HCT116 (cell line): ENCODE measurements at regions not wholly inside any gene's neighbourhood (a gene's known extent, or its start where the extent isn't known, plus 50 kb on each side); places are given as distances from the start of the nearest gene placed in this dataset.

Source experiments
- ATAC-seq: fragments of 200-7000 bp; cut with Tn5 transposase; 2 replicates; pipeline ENCODE4 v1.9.1; 2020; ENCODE audit warnings: mild to moderate bottlenecking, moderate library complexity
- BruUV-seq: library from RNA; stranded (reverse); fragments of 400-500 nt; replicated peaks from 2 replicates; lab custom pipeline; 2021; lab: Mats Ljungman, UMichigan
- CTCF ChIA-PET: fragments of 300-600 bp; sonication (Branson Sonifier 250); formaldehyde crosslinking; loops from one replicate; lab custom pipeline; 2021; ENCODE audit warnings: antibody characterized with exemption; lab: Charles Lee
- POLR2A ChIA-PET: fragments of 300-600, 350-600 bp; sonication (Branson Sonifier 250); formaldehyde crosslinking; loops from one replicate; lab custom pipeline; 2021; ENCODE audit warnings: antibody characterized with exemption; lab: Charles Lee
- RAD21 ChIA-PET, 2 experiments: fragments of 300-600 bp; sonication (Branson Sonifier 250); formaldehyde crosslinking; loops; one replicate each; lab custom pipeline; 2023; ENCODE audit warnings: low total read pairs in 2 of 2; ENCODE audit not compliant: uncharacterized antibody in 2 of 2, unreplicated experiment in 2 of 2, low non-redundant PET in 1 of 2; lab: Charles Lee
- DNase-seq: peaks from one replicate; pipeline ENCODE4 v3.0.0-alpha.2; 2010; ENCODE audit warnings: low read depth, low spot score
- H2AFZ ChIP-seq: fragments of 200-600 bp; shearing (Covaris generic), sonication (generic); 2 replicates; pipeline ENCODE4 v1.6.1; 2017; ENCODE audit warnings: low read depth, mixed run types, mixed read lengths, antibody characterized with exemption, low read length; ENCODE audit not compliant: poor library complexity, severe bottlenecking
- H3K27ac ChIP-seq: 2 replicates; pipeline ENCODE4 v1.5.1; 2012; ENCODE audit warnings: low read depth, low read length
- H3K27me3 ChIP-seq: fragments of 200-600 bp; sonication (generic); 2 replicates; pipeline ENCODE4 v1.6.1; 2016; ENCODE audit warnings: mixed run types, low read length, mixed read lengths; ENCODE audit not compliant: insufficient read depth
- H3K36me3 ChIP-seq, 2 experiments: fragments of 200-500 bp in 1 of 2; fragments of 200-600 bp in 1 of 2; sonication (Bioruptor generic) in 1 of 2; sonication (generic) in 1 of 2; 2 replicates each; pipeline versions ENCODE4 v1.5.1 to v1.6.1; 2014 to 2016; ENCODE audit warnings: low read length in 2 of 2, inconsistent platforms in 1 of 2, mixed read lengths in 1 of 2, mixed run types in 1 of 2; ENCODE audit not compliant: insufficient read depth in 2 of 2, control insufficient read depth in 1 of 2
- H3K4me1 ChIP-seq, 2 experiments: fragments of 200-600 bp in 1 of 2; sonication (generic) in 1 of 2; 2 replicates each; pipeline versions ENCODE4 v1.5.1 to v1.6.1; 2012 to 2017; ENCODE audit warnings: low read length in 2 of 2, inconsistent platforms in 1 of 2, mild to moderate bottlenecking in 1 of 2, mixed read lengths in 1 of 2, mixed run types in 1 of 2, moderate library complexity in 1 of 2; ENCODE audit not compliant: insufficient read depth in 2 of 2, control insufficient read depth in 1 of 2
- H3K4me2 ChIP-seq: fragments of 200-600 bp; sonication (generic); 2 replicates; pipeline ENCODE4 v1.6.1; 2017; ENCODE audit warnings: mixed run types, low read length, mixed read lengths
- H3K4me3 ChIP-seq, 2 experiments: fragments of 200-600 bp in 1 of 2; sonication (generic) in 1 of 2; replicated peaks in 1 of 2; 2 replicates each; pipeline ENCODE4 v1.5.1; 2011 to 2016; ENCODE audit warnings: low read length in 2 of 2, control low read depth in 1 of 2, low read depth in 1 of 2, mild to moderate bottlenecking in 1 of 2, mixed read lengths in 1 of 2, mixed run types in 1 of 2
- H3K79me2 ChIP-seq: fragments of 200-600 bp; sonication (generic); 2 replicates; pipeline ENCODE4 v1.6.1; 2017; ENCODE audit warnings: mild to moderate bottlenecking, mixed run types, low read length, moderate library complexity, mixed read lengths; ENCODE audit not compliant: insufficient read depth
- H3K9ac ChIP-seq: fragments of 200-600 bp; sonication (generic); 2 replicates; pipeline ENCODE4 v1.6.1; 2016; ENCODE audit warnings: low read length, mixed read lengths
- H3K9me2 ChIP-seq: fragments of 200-600 bp; sonication (generic), shearing (Covaris generic); 2 replicates; pipeline ENCODE4 v1.6.1; 2017; ENCODE audit warnings: mixed run types, mild to moderate bottlenecking, moderate library complexity; ENCODE audit not compliant: insufficient read depth
- H3K9me3 ChIP-seq, 2 experiments: fragments of 200-500 bp in 1 of 2; fragments of 200-600 bp in 1 of 2; sonication (Bioruptor generic) in 1 of 2; sonication (generic) in 1 of 2; 2 replicates each; pipeline ENCODE4 v1.6.1; 2014 to 2017; ENCODE audit warnings: low read length in 2 of 2, mixed read lengths in 2 of 2, inconsistent platforms in 1 of 2, low read depth in 1 of 2, mild to moderate bottlenecking in 1 of 2, mixed run types in 1 of 2, moderate library complexity in 1 of 2; ENCODE audit not compliant: control insufficient read depth in 1 of 2, insufficient read depth in 1 of 2
- H4K20me1 ChIP-seq: fragments of 200-600 bp; sonication (generic), shearing (Covaris generic); 2 replicates; pipeline ENCODE4 v1.6.1; 2017; ENCODE audit warnings: mixed run types, mild to moderate bottlenecking, moderate library complexity; ENCODE audit not compliant: insufficient read depth
- ATF3 ChIP-seq: IDR thresholded peaks from 2 replicates; pipeline ENCODE4 v1.6.1; 2012
- CTCF ChIP-seq, 3 experiments: fragments of 200-600 bp in 1 of 3; sonication (generic) in 1 of 3; IDR thresholded peaks in 2 of 3; conservative IDR thresholded peaks in 1 of 3; 2 replicates each; pipeline ENCODE4 v1.5.1; 2012 to 2017; ENCODE audit warnings: low read depth in 2 of 3, low read length in 2 of 3, antibody characterized with exemption in 1 of 3, borderline replicate concordance in 1 of 3, control low read depth in 1 of 3, mild to moderate bottlenecking in 1 of 3, mixed read lengths in 1 of 3, mixed run types in 1 of 3, moderate library complexity in 1 of 3; ENCODE audit not compliant: insufficient read depth in 1 of 3
- POLR2A ChIP-seq: IDR thresholded peaks from 2 replicates; pipeline ENCODE4 v1.7.0; 2011; ENCODE audit warnings: borderline replicate concordance; ENCODE audit not compliant: insufficient read depth, insufficient read length; ENCODE audit errors: extremely low read depth
- TCF7L2 ChIP-seq: IDR thresholded peaks from 2 replicates; pipeline ENCODE4 v1.7.0; 2011; ENCODE audit warnings: borderline replicate concordance, inconsistent platforms; ENCODE audit not compliant: insufficient read depth, insufficient read length; ENCODE audit errors: extremely low read depth
- intact Hi-C: fragments of 100-400 bp; cut with micrococcal nuclease; formaldehyde crosslinking; loops from 2 replicates; pipeline ENCODE4 v1.10.0; 2022

DNA sequence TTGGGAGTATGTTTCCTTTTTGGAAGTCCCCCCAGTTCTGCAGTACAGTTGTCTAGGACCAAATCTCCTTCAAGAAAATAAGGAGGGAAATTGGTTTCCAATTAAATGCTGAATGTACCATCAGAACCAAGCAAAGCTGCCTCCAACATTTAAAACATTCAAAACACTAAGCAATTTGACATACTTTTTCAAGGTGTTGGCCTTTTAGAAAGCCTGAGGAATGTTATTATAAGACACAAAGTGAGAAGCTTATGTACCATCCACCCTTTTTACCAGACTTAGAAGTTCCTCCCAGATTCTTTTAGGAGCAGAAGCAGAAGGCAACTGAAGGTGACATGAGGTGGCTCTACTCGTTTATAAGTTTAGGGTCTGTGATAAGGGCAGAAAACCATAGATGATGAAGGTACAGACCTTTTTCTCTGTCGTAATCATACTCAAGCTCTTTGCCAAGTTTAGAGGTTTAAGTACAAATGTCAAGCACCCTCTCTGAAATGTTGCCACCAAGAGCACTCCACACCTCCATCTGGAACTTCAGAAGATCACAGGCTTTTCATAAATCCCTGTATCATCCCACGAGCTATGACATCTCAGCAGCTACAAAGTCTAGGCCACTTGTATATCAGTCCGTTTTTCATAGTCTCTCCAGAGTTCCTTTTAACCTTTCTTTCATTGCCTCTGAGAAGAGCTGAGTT is 282.5 kb upstream of the THBS1 start:
- ChIA-PET CTCF (no interaction called here), RAD21 (no interaction called here), POLR2A (no interaction called here)
- TF ChIP-seq CTCF (IDR thresholded peaks at IDR 0.05 in 2 of 3, conservative IDR thresholded peaks at IDR 0.05 in 1 of 3; ENCODE audit: borderline replicate concordance in 1 of 3, insufficient read depth in 1 of 3, low read depth in 2 of 3, low read length in 2 of 3) = no peak
- no peak for TF ChIP-seq ATF3
- TF ChIP-seq TCF7L2 = no peak
- TF ChIP-seq POLR2A = no peak
- Histone ChIP-seq H3K9me3 (no peaks in the 10 kb centered on the region), H3K4me3 (no peak overlapping the region), H3K27ac (no peak overlapping the region), H3K79me2 (no peaks in the 10 kb centered on the region), H4K20me1 (no peaks in the 10 kb centered on the region), H3K9me2 (no peaks in the 10 kb centered on the region), H3K4me1 (peaks cover 9% of the 10 kb centered on the region in 2 experiments), H3K36me3 (no peaks in the 10 kb centered on the region), H2AFZ (no peak overlapping the region), H3K4me2 (no peak overlapping the region), H3K9ac (no peak overlapping the region), H3K27me3 (no peaks in the 10 kb centered on the region)
- no TSS peak for BruUV-seq
- DNase-seq (no peak), ATAC-seq (no peak)
- intact Hi-C loops = no loop called here
